Erythroblast (primary cell): ENCODE measurements at regions not wholly inside any gene's neighbourhood (a gene's known extent, or its start where the extent isn't known, plus 50 kb on each side); places are given as distances from the start of the nearest gene placed in this dataset.

Source experiments
- GATA1 ChIP-seq: IDR thresholded peaks from 2 replicates; pipeline ENCODE4 v1.6.1; 2011; ENCODE audit warnings: low read depth, mild to moderate bottlenecking, control low read depth, low read length, moderate library complexity
- POLR2A ChIP-seq: IDR thresholded peaks from 2 replicates; pipeline ENCODE4 v1.6.1; 2011; ENCODE audit warnings: mild to moderate bottlenecking, low read length

DNA sequence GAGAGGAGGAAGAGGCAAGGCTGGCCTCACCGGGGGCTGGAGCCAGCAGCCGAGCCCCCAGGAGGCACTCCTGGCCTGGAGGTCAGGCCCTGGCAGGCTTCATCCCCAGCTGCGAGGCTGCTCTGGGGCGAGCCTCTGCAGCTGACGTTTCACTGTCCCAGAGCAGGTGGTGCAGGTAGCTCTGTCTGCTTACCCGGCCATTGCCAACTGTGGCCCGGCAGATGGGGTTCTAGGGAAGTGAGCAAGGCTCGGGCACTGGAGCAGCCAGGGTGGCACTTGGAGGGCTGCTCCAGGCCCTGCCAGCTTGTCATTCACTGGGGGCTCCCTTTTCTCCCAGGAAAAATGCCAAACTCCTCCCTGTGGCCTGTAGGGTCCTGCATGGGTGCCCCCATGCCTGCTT, 118.7 kb upstream of the ANO1 start:
- no peak for TF ChIP-seq POLR2A
- TF ChIP-seq GATA1 = no peak
